Fibroblast of the aortic adventitia (primary cell): ENCODE measurements at regions not wholly inside any gene's neighbourhood (a gene's known extent, or its start where the extent isn't known, plus 50 kb on each side); places are given as distances from the start of the nearest gene placed in this dataset.

ENCODE experiments used
- DNase-seq: peaks from one replicate; pipeline ENCODE4 v3.0.0-alpha.2; 2010; ENCODE audit warnings: low read depth
- H3K4me3 ChIP-seq: 2 replicates; pipeline ENCODE4 v1.5.1; 2011; ENCODE audit warnings: low read depth, mild to moderate bottlenecking, control low read depth, low read length, moderate library complexity
- TF ChIP-seq, protein P1 (sequence below): IDR thresholded peaks from 2 replicates; pipeline ENCODE4 v1.5.1; 2011; ENCODE audit warnings: mild to moderate bottlenecking, low read length, control low read depth, inconsistent platforms; ENCODE audit not compliant: insufficient read depth

DNA sequence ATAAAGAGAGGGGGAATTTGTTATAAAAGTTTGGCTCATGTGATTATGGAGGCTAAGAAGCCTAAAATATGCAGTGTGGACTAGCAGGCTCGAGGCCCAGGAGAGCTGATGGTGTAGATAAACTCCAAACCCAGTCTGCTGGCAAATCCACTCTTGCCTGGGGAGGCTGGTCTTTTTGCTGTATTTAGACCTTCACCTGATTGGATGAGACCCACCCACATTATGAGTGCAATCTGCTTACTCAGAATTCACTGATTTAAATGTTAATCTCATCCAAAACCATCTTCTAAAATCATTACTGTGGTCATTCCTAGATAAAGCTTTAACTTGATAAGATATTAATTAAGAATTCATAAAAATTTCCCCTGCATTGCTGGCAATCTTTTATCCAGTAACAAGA, 473.2 kb downstream of the TMA16 start:
- no peak overlapping the region for H3K4me3 ChIP-seq
- DNase-seq = no peak
- TF ChIP-seq, protein P1, sequence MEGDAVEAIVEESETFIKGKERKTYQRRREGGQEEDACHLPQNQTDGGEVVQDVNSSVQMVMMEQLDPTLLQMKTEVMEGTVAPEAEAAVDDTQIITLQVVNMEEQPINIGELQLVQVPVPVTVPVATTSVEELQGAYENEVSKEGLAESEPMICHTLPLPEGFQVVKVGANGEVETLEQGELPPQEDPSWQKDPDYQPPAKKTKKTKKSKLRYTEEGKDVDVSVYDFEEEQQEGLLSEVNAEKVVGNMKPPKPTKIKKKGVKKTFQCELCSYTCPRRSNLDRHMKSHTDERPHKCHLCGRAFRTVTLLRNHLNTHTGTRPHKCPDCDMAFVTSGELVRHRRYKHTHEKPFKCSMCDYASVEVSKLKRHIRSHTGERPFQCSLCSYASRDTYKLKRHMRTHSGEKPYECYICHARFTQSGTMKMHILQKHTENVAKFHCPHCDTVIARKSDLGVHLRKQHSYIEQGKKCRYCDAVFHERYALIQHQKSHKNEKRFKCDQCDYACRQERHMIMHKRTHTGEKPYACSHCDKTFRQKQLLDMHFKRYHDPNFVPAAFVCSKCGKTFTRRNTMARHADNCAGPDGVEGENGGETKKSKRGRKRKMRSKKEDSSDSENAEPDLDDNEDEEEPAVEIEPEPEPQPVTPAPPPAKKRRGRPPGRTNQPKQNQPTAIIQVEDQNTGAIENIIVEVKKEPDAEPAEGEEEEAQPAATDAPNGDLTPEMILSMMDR = no peak

DNA sequence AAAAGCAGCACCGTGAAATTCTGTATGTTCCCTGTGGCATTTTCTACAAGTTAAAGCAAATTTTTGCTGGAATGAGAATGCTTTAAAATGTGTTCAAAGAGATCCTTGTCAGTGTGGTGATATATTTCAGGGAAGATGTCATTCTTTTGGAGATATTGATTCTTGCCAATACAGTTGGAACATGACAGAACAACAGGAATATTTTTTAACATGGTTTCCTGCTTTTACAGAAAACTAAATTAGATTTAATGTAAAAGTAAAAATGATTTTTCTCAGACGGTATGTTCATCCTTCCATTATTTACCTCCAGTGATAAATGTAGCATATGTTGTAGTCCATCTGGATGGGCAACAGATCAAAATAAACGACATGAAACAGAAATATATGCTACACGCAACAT, 474.8 kb downstream of the TMA16 start:
- TF ChIP-seq, protein P1 = no peak
- no peak for DNase-seq
- H3K4me3 ChIP-seq = no peak overlapping the region

DNA sequence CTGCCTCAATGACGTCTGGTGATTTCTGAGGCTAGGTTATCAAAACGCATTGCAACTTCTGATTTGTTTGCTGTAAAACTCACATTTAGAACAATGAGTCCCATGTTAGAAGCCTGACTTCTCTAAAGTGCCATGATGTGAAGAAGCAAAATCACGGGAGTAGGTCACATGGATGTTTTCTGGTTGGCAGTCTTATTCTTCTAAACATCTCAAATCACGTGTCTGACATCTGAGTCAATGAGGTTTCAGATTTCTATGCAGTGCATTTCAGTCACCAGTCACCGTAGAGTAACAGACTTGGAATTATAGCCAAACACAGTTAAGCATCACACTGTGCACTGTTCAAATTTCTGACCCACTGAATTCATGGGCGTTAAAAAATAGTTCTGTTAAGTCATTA, 482.1 kb downstream of the TMA16 start:
- DNase-seq = no peak
- TF ChIP-seq, protein P1 = no peak
- no peak overlapping the region for H3K4me3 ChIP-seq

- H3K4me3 ChIP-seq = no peak overlapping the region
- TF ChIP-seq, protein P1 = no peak
- DNase-seq = no peak
Observed at GRCh38 chr4:163988391-163988790, 493.9 kb downstream of the TMA16 start.

GRCh38 chr4:163988865-163989264, 494.4 kb downstream of the TMA16 start:
- TF ChIP-seq, protein P1 = no peak
- H3K4me3 ChIP-seq = no peak overlapping the region
- DNase-seq = no peak

- H3K4me3 ChIP-seq = no peak overlapping the region
- TF ChIP-seq, protein P1 = no peak
- no peak for DNase-seq
Observed at GRCh38 chr4:163991298-163991865, 496.9 kb downstream of the TMA16 start.

- H3K4me3 ChIP-seq = no peak overlapping the region
- no peak for DNase-seq
- TF ChIP-seq, protein P1 = no peak
Observed at GRCh38 chr4:164009435-164009834, 514.9 kb downstream of the TMA16 start.
